ENCODE measurements at regions not wholly inside any gene's neighbourhood (a gene's known extent, or its start where the extent isn't known, plus 50 kb on each side); places are given as distances from the start of the nearest gene placed in this dataset.

- TF ChIP-seq CTCF (IDR thresholded peaks at IDR 0.05) (no peak), EZH2 (IDR thresholded peaks at IDR 0.05) (no peak)
Measured at GRCh38 chr7:14073543-14073942, 84.1 kb upstream of the ETV1 start.
